ENCODE measurements at regions not wholly inside any gene's neighbourhood (a gene's known extent, or its start where the extent isn't known, plus 50 kb on each side); places are given as distances from the start of the nearest gene placed in this dataset.

GRCh38 chr1:208950206-208950605 is 633.3 kb upstream of the CAMK1G start:
- TF ChIP-seq CTCF (conservative IDR thresholded peaks at IDR 0.05; ENCODE audit: low read length) = no peak
- no peak for TF ChIP-seq EZH2phosphoT487 (IDR thresholded peaks at IDR 0.05; ENCODE audit: borderline replicate concordance)

Data from Loucy (cell line).